ENCODE measurements at regions not wholly inside any gene's neighbourhood (a gene's known extent, or its start where the extent isn't known, plus 50 kb on each side); places are given as distances from the start of the nearest gene placed in this dataset.

DNA sequence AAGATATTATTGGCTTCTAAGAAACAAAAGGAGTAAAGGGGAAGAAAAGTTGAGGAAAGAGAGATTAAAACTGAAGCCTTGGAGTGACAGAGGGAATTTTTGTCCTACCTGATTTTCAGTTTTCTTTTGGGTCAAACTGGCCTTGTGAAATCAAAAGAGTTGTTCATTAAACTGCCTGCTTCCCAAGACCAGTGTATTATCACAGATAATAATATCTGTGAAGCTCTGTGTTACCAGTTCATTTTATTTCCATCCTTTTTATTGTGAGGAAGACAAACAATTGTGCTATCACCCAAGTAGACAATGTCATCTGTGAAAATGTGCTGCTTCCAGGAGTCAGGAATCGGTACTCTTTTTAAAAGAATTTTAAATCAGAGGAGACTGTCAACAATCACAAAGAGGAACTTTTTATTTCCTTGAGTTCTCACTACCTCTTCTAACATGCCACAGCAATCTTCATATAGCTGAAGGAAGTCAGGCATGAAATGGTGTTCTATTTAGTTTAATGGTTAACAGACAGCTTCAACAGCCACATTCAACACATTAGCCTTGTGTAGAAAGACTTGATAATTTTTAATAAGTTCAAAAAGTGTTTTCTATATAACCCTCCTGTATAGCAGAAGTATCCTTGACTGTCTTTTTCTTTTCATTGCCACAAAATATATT lies 554.8 kb downstream of the PIK3C3 start:
- H3K4me2 ChIP-seq, result no peak overlapping the region
- H3F3A ChIP-seq (replicated peaks; ENCODE audit: insufficient read depth), result no peaks in the 10 kb centered on the region
- no peak for TF ChIP-seq USF2 (IDR thresholded peaks at IDR 0.05; ENCODE audit: borderline replicate concordance, low read depth, low read length)
- TF ChIP-seq RAD21 (IDR thresholded peaks at IDR 0.05; ENCODE audit: low read length), result no peak
- TF ChIP-seq ELF1 (IDR thresholded peaks at IDR 0.05), result no peak
- no peak for TF ChIP-seq EZH2phosphoT487 (IDR thresholded peaks at IDR 0.05; ENCODE audit: borderline replicate concordance, low read depth)
- TF ChIP-seq, protein P1, sequence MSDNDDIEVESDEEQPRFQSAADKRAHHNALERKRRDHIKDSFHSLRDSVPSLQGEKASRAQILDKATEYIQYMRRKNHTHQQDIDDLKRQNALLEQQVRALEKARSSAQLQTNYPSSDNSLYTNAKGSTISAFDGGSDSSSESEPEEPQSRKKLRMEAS (IDR thresholded peaks at IDR 0.05; ENCODE audit: low read depth), result no peak
- no peak for TF ChIP-seq RXRA (IDR thresholded peaks at IDR 0.05; ENCODE audit: borderline replicate concordance, low read depth)
- no peak for TF ChIP-seq FOXJ3 (CRISPR knock-in tag; IDR thresholded peaks at IDR 0.05)
- no peak for TF ChIP-seq SIN3A (IDR thresholded peaks at IDR 0.05; ENCODE audit: borderline replicate concordance, low read depth, low read length)
- no peak for TF ChIP-seq FOXM1 (IDR thresholded peaks at IDR 0.05; ENCODE audit: low read depth)
- no peak for TF ChIP-seq RCOR1 (IDR thresholded peaks at IDR 0.05; ENCODE audit: low read length)
- no peak for TF ChIP-seq POLR2AphosphoS5 (IDR thresholded peaks at IDR 0.05; ENCODE audit: low read depth, low read length)
- TF ChIP-seq, protein P2, sequence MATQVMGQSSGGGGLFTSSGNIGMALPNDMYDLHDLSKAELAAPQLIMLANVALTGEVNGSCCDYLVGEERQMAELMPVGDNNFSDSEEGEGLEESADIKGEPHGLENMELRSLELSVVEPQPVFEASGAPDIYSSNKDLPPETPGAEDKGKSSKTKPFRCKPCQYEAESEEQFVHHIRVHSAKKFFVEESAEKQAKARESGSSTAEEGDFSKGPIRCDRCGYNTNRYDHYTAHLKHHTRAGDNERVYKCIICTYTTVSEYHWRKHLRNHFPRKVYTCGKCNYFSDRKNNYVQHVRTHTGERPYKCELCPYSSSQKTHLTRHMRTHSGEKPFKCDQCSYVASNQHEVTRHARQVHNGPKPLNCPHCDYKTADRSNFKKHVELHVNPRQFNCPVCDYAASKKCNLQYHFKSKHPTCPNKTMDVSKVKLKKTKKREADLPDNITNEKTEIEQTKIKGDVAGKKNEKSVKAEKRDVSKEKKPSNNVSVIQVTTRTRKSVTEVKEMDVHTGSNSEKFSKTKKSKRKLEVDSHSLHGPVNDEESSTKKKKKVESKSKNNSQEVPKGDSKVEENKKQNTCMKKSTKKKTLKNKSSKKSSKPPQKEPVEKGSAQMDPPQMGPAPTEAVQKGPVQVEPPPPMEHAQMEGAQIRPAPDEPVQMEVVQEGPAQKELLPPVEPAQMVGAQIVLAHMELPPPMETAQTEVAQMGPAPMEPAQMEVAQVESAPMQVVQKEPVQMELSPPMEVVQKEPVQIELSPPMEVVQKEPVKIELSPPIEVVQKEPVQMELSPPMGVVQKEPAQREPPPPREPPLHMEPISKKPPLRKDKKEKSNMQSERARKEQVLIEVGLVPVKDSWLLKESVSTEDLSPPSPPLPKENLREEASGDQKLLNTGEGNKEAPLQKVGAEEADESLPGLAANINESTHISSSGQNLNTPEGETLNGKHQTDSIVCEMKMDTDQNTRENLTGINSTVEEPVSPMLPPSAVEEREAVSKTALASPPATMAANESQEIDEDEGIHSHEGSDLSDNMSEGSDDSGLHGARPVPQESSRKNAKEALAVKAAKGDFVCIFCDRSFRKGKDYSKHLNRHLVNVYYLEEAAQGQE (IDR thresholded peaks at IDR 0.05; ENCODE audit: low read depth, low read length), result no peak
- TF ChIP-seq IRF3 (IDR thresholded peaks at IDR 0.05; ENCODE audit: low read depth, low read length), result no peak
- no peak for TF ChIP-seq JUND (IDR thresholded peaks at IDR 0.05)
- TF ChIP-seq RFX5 (IDR thresholded peaks at IDR 0.05; ENCODE audit: low read length), result no peak
- TF ChIP-seq TAF1 (IDR thresholded peaks at IDR 0.05; ENCODE audit: borderline replicate concordance, low read depth, low read length), result no peak
- no peak for TF ChIP-seq TCF12 (IDR thresholded peaks at IDR 0.05)
- CTCF ChIA-PET, result no interaction called here
- no peaks in the 10 kb centered on the region for H4K20me1 ChIP-seq (ENCODE audit: insufficient read depth)
- no peaks in the 10 kb centered on the region for H3K27me3 ChIP-seq (ENCODE audit: insufficient read depth)
- DNase-seq, result no peak
- no peaks in the 10 kb centered on the region for H3K4me1 ChIP-seq (ENCODE audit: control insufficient read depth in 1 of 2, insufficient read depth in 2 of 2, low read depth in 1 of 2, low read length in 1 of 2)
- H2AFZ ChIP-seq (ENCODE audit: low read depth), result no peak overlapping the region
- 54% methylated on average over 1 of the region's 1 CpG for WGBS (ENCODE audit: low lambda C conversion rate)
- H3K4me3 ChIP-seq (ENCODE audit: low read depth in 2 of 2, low read length in 1 of 2), result no peak overlapping the region
- no peak overlapping the region for H3K9ac ChIP-seq
- no peak overlapping the region for H3K27ac ChIP-seq (ENCODE audit: low read depth in 2 of 2, low read length in 1 of 2)
- H3K36me3 ChIP-seq (replicated peaks in 1 of 2; ENCODE audit: control insufficient read depth in 1 of 2, insufficient read depth in 2 of 2, low read length in 1 of 2), result no peaks in the 10 kb centered on the region
- H3K79me2 ChIP-seq (ENCODE audit: insufficient read depth), result no peaks in the 10 kb centered on the region
- POLR2A ChIA-PET, result no interaction called here
- no peaks in the 10 kb centered on the region for H3K9me2 ChIP-seq
- H3K9me3 ChIP-seq, result no peaks in the 10 kb centered on the region
